Activated naive CD8-positive, alpha-beta T cell treated with anti-CD3 and anti-CD28 coated beads for 36 hours (primary cell): ENCODE measurements at regions not wholly inside any gene's neighbourhood (a gene's known extent, or its start where the extent isn't known, plus 50 kb on each side); places are given as distances from the start of the nearest gene placed in this dataset.
A peak's percentile ranks its signal among the peaks of the same experiment; 100 is the strongest.

Experiments used
- DNase-seq: peaks from one replicate; pipeline ENCODE4 v3.0.0; 2021
- H3K27ac Mint-ChIP-seq: one replicate; pipeline ENCODE4 v1.8.0; 2022; ENCODE audit warnings: mild to moderate bottlenecking, moderate library complexity, mixed read lengths
- H3K27me3 Mint-ChIP-seq: one replicate; pipeline ENCODE4 v1.8.0; 2022; ENCODE audit warnings: mild to moderate bottlenecking, mixed read lengths
- H3K36me3 Mint-ChIP-seq: one replicate; pipeline ENCODE4 v1.8.0; 2021; ENCODE audit warnings: mild to moderate bottlenecking, mixed read lengths
- H3K4me1 Mint-ChIP-seq: one replicate; pipeline ENCODE4 v1.8.0; 2021; ENCODE audit warnings: mixed read lengths
- H3K4me3 Mint-ChIP-seq: one replicate; pipeline ENCODE4 v1.8.0; 2022; ENCODE audit warnings: mild to moderate bottlenecking, moderate library complexity, mixed read lengths
- H3K9me3 Mint-ChIP-seq: one replicate; pipeline ENCODE4 v1.8.0; 2022; ENCODE audit warnings: mixed read lengths

DNA sequence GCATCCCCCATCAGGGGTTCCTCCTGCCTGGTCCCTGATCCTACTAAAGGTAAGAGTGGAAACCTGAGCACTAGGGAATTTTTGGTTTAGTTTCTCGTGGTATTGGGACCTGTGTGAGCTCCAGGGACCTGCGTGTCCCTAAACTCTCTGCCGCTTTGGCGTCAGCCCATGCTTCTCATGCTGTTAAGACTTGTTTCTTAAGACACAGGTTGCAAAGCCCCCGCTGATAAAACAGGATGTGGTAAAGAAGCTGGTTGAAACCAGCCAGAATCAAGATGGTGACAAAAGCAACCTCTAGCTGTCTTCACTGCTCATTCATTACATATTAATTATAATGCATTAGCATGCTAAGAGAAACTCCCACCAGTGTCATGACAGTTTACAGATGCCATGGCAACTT lies 64.6 kb downstream of the LYZL4 start:
- no peak overlapping the region for H3K4me3 Mint-ChIP-seq
- peaks cover 32% of the 10 kb centered on the region for H3K4me1 Mint-ChIP-seq
- DNase-seq = peak; percentile 12
- H3K9me3 Mint-ChIP-seq = peaks cover 5% of the 10 kb centered on the region
- no peaks in the 10 kb centered on the region for H3K27me3 Mint-ChIP-seq
- peak overlapping the region; percentile 78 for H3K27ac Mint-ChIP-seq
- peaks cover 3% of the 10 kb centered on the region for H3K36me3 Mint-ChIP-seq

DNA sequence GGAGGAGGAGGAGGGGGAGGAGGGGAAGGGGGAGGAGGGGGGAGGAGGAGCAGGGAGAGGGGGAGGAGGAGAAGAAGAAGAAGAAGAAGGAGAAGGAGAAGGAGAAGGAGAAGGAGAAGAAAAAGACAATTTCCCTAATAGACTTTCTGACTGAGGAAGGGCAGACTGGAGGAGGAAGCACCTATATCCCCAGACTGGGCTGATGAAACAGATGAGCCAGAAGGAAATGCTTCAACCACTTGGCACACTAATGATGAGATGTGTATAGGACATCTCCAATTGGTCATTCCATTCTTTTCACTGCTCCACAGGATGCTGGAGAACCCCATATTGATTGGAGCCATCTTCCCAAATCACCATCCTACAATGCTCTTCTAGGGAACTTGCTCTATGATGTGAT lies 69.9 kb downstream of the LYZL4 start:
- Mint-ChIP-seq H3K4me3 (no peak overlapping the region), H3K27ac (no peak overlapping the region), H3K36me3 (peaks cover 3% of the 10 kb centered on the region), H3K4me1 (peaks cover 5% of the 10 kb centered on the region), H3K9me3 (peaks cover 3% of the 10 kb centered on the region), H3K27me3 (no peaks in the 10 kb centered on the region)
- DNase-seq = no peak

DNA sequence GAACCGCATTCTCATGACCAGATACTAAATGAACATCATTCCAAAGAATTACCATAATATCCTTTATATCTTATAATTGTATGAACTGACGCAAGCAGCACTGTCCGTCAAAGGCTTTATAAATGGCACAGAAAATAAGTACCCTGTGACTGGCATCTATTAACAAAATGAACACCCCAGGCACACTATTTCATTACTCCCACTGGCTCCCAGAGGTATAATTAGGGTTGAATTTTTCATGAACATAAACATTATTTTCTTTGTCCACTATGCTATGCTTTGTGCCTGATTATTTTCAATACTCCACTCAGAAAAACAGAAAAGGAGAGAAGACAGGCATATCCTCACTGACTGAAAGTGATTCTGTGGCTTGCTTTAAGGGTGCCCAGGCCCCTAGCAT lies 71.1 kb downstream of the LYZL4 start:
- Mint-ChIP-seq H3K9me3 (peaks cover 3% of the 10 kb centered on the region), H3K4me1 (no peaks in the 10 kb centered on the region), H3K4me3 (no peak overlapping the region), H3K36me3 (peaks cover 3% of the 10 kb centered on the region), H3K27me3 (no peaks in the 10 kb centered on the region), H3K27ac (no peak overlapping the region)
- DNase-seq = no peak

DNA sequence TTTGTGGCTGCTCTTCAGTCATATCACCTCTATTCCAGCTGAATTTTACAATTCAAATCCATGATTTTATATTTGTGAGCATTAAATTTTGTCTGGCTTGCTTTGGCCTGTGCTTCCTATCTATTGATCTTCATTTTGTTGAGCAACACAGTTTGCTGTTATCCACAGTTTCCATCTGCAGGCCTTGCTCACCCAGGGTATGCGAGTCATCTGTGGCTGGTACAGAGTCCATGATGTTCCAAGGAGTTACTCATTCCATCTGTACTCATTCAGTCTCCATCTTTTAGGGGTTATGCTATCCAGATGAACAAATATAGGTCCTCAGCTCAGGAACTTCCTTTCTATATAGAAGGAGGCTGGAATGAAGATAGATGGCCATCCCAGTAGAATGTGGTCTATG lies 70.1 kb upstream of the CCK start:
- no peaks in the 10 kb centered on the region for H3K9me3 Mint-ChIP-seq

DNA sequence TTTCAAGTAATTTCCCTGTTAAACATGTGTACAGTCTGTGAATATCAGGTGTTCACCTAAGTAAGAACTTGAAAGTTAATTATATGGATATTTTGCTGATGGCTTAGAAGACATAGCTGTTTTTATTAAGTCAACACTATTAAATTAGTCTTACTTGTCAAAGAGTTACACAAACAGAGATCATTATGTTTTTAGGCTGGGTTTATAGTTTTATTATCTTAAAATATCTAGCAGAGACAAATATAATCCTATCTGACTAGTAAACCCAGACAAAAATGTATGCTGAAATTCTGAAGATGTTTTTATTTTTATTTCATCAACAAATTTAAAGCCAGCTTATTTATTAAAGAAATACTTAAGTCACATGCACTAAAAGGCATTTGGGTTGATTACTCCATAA lies 51.2 kb upstream of the CCK start:
- H3K4me1 Mint-ChIP-seq = no peaks in the 10 kb centered on the region
- peaks cover 25% of the 10 kb centered on the region for H3K9me3 Mint-ChIP-seq
- DNase-seq = no peak
- H3K36me3 Mint-ChIP-seq = peaks cover 16% of the 10 kb centered on the region
- no peak overlapping the region for H3K4me3 Mint-ChIP-seq
- no peaks in the 10 kb centered on the region for H3K27me3 Mint-ChIP-seq
- H3K27ac Mint-ChIP-seq = no peak overlapping the region

More for the DNA sequence above, 70.1 kb upstream of the CCK start:
- Mint-ChIP-seq H3K27ac (no peak overlapping the region), H3K4me3 (no peak overlapping the region), H3K4me1 (no peaks in the 10 kb centered on the region), H3K27me3 (no peaks in the 10 kb centered on the region), H3K36me3 (no peaks in the 10 kb centered on the region)
- no peak for DNase-seq
